ENCODE measurements at regions not wholly inside any gene's neighbourhood (a gene's known extent, or its start where the extent isn't known, plus 50 kb on each side); places are given as distances from the start of the nearest gene placed in this dataset.

GRCh38 chr3:118196183-118196582 is 838.5 kb downstream of the IGSF11 start:
- Mint-ChIP-seq H3K9me3 (peaks cover 51% of the 10 kb centered on the region), H3K4me3 (no peak overlapping the region), H3K27me3 (ENCODE audit: insufficient read depth) (no peaks in the 10 kb centered on the region), H3K4me1 (no peaks in the 10 kb centered on the region), H3K27ac (no peak overlapping the region), H3K36me3 (ENCODE audit: low read depth) (no peaks in the 10 kb centered on the region)
- 85 to 89% methylated on average over 1 of the region's 1 CpG for WGBS, 2 experiments (ENCODE audit: insufficient coverage in 1 of 2, insufficient read length in 1 of 2)
- Histone ChIP-seq H3K9ac (ENCODE audit: extremely low read depth, low read length, poor library complexity, severe bottlenecking) (no peak overlapping the region), H3K36me3 (ENCODE audit: control insufficient read depth, insufficient read depth, low read length) (no peaks in the 10 kb centered on the region), H3K27me3 (ENCODE audit: control insufficient read depth, insufficient read depth, low read length, poor library complexity, severe bottlenecking) (no peaks in the 10 kb centered on the region), H3K4me1 (ENCODE audit: control insufficient read depth, insufficient read depth, low read length) (no peaks in the 10 kb centered on the region), H3K27ac (ENCODE audit: low read depth, low read length) (no peak overlapping the region), H3K9me3 (ENCODE audit: control insufficient read depth, low read length) (peaks cover 35% of the 10 kb centered on the region), H3K4me3 (ENCODE audit: low read length) (no peak overlapping the region)
- TF ChIP-seq CTCF (conservative IDR thresholded peaks at IDR 0.05) = no peak
- no peak for DNase-seq

GRCh38 chr3:118199044-118199443 is 835.6 kb downstream of the IGSF11 start:
- no peak overlapping the region for H3K27ac ChIP-seq (ENCODE audit: low read depth, low read length)

GRCh38 chr3:118204052-118204656 is 830.5 kb downstream of the IGSF11 start:
- H3K9me3 ChIP-seq (ENCODE audit: control insufficient read depth, low read length) = peaks cover 14% of the 10 kb centered on the region
- H3K27ac Mint-ChIP-seq = no peak overlapping the region
- H3K4me3 Mint-ChIP-seq = no peak overlapping the region
- no peaks in the 10 kb centered on the region for H3K27me3 Mint-ChIP-seq (ENCODE audit: insufficient read depth)
- H3K27me3 ChIP-seq (ENCODE audit: control insufficient read depth, insufficient read depth, low read length, poor library complexity, severe bottlenecking) = no peaks in the 10 kb centered on the region
- no peak for TF ChIP-seq CTCF (conservative IDR thresholded peaks at IDR 0.05)
- no peak overlapping the region for H3K27ac ChIP-seq (ENCODE audit: low read depth, low read length)
- no peak overlapping the region for H3K4me3 ChIP-seq (ENCODE audit: low read length)
- H3K9ac ChIP-seq (ENCODE audit: extremely low read depth, low read length, poor library complexity, severe bottlenecking) = no peak overlapping the region
- no peaks in the 10 kb centered on the region for H3K36me3 ChIP-seq (ENCODE audit: control insufficient read depth, insufficient read depth, low read length)
- peaks cover 15% of the 10 kb centered on the region for H3K9me3 Mint-ChIP-seq
- 88 to 95% methylated on average over 1 to 5 of the region's 5 CpGs for WGBS, 2 experiments (ENCODE audit: insufficient coverage in 1 of 2, insufficient read length in 1 of 2)
- H3K36me3 Mint-ChIP-seq (ENCODE audit: low read depth) = no peaks in the 10 kb centered on the region
- no peak for DNase-seq
- H3K4me1 ChIP-seq (ENCODE audit: control insufficient read depth, insufficient read depth, low read length) = no peaks in the 10 kb centered on the region
- H3K4me1 Mint-ChIP-seq = peaks cover 5% of the 10 kb centered on the region

More at GRCh38 chr3:118199044-118199443, 835.6 kb downstream of the IGSF11 start:
- no peaks in the 10 kb centered on the region for H3K4me1 ChIP-seq (ENCODE audit: control insufficient read depth, insufficient read depth, low read length)
- H3K9ac ChIP-seq (ENCODE audit: extremely low read depth, low read length, poor library complexity, severe bottlenecking) = no peak overlapping the region
- Mint-ChIP-seq H3K27me3 (ENCODE audit: insufficient read depth) (no peaks in the 10 kb centered on the region), H3K27ac (no peak overlapping the region), H3K36me3 (ENCODE audit: low read depth) (no peaks in the 10 kb centered on the region), H3K4me3 (no peak overlapping the region), H3K4me1 (no peaks in the 10 kb centered on the region), H3K9me3 (peaks cover 48% of the 10 kb centered on the region)
- DNase-seq = no peak
- H3K36me3 ChIP-seq (ENCODE audit: control insufficient read depth, insufficient read depth, low read length) = no peaks in the 10 kb centered on the region
- no peaks in the 10 kb centered on the region for H3K27me3 ChIP-seq (ENCODE audit: control insufficient read depth, insufficient read depth, low read length, poor library complexity, severe bottlenecking)
- 86 to 94% methylated on average over 1 to 4 of the region's 4 CpGs for WGBS, 2 experiments (ENCODE audit: insufficient coverage in 1 of 2, insufficient read length in 1 of 2)
- no peak overlapping the region for H3K4me3 ChIP-seq (ENCODE audit: low read length)
- TF ChIP-seq CTCF (conservative IDR thresholded peaks at IDR 0.05) = no peak
- peaks cover 49% of the 10 kb centered on the region for H3K9me3 ChIP-seq (ENCODE audit: control insufficient read depth, low read length)

All from endodermal cell (in vitro differentiated cells).